PC-3 (cell line): ENCODE measurements at regions not wholly inside any gene's neighbourhood (a gene's known extent, or its start where the extent isn't known, plus 50 kb on each side); places are given as distances from the start of the nearest gene placed in this dataset.

Source experiments
- EZH2 ChIP-seq: fragments of 300-600 bp; sonication (generic); IDR thresholded peaks from one replicate; pipeline ENCODE4 v1.6.1; 2017; ENCODE audit warnings: antibody characterized with exemption, mild to moderate bottlenecking, low read length; ENCODE audit not compliant: unreplicated experiment
- TF ChIP-seq, protein P1 (sequence below): fragments of 300-600 bp; sonication (generic); conservative IDR thresholded peaks from 2 replicates; pipeline ENCODE4 v1.5.1; 2017; ENCODE audit warnings: antibody characterized with exemption, low read depth, mild to moderate bottlenecking, low read length

- no peak for TF ChIP-seq EZH2
- TF ChIP-seq, protein P1, sequence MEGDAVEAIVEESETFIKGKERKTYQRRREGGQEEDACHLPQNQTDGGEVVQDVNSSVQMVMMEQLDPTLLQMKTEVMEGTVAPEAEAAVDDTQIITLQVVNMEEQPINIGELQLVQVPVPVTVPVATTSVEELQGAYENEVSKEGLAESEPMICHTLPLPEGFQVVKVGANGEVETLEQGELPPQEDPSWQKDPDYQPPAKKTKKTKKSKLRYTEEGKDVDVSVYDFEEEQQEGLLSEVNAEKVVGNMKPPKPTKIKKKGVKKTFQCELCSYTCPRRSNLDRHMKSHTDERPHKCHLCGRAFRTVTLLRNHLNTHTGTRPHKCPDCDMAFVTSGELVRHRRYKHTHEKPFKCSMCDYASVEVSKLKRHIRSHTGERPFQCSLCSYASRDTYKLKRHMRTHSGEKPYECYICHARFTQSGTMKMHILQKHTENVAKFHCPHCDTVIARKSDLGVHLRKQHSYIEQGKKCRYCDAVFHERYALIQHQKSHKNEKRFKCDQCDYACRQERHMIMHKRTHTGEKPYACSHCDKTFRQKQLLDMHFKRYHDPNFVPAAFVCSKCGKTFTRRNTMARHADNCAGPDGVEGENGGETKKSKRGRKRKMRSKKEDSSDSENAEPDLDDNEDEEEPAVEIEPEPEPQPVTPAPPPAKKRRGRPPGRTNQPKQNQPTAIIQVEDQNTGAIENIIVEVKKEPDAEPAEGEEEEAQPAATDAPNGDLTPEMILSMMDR, result no peak
These were observed 269.9 kb downstream of the TLR4 start for GRCh38 chr9:117974108-117974507.
